Right lobe of liver (tissue), 6 donors: ENCODE measurements at regions not wholly inside any gene's neighbourhood (a gene's known extent, or its start where the extent isn't known, plus 50 kb on each side); places are given as distances from the start of the nearest gene placed in this dataset.
A peak's percentile ranks its signal among the peaks of the same experiment; 100 is the strongest.

Experiments used
- ATAC-seq, 4 donors: fragments of 200-7000 bp; cut with Tn5 transposase; one replicate each; pipeline ENCODE4 v1.9.1; 2020; ENCODE audit warnings: mild to moderate bottlenecking in 4 of 4, moderate library complexity in 4 of 4
- DNase-seq, 3 donors: peaks; one replicate each; pipeline ENCODE4 v3.0.0-alpha.2; 2020
- H3K27ac ChIP-seq, 3 donors: fragments of 200-600 bp; one replicate each; pipeline ENCODE4 v1.8.0; 2022
- H3K27me3 ChIP-seq, 2 donors: fragments of 200-600 bp; one replicate each; pipeline ENCODE4 v1.8.0; 2022
- H3K36me3 ChIP-seq, 4 donors: fragments of 200-600 bp; sonication (generic) in 1 of 4; one replicate each; pipeline versions ENCODE4 v1.5.1 to v1.8.0; 2017 to 2022; ENCODE audit warnings: control low read depth in 1 of 4
- H3K4me1 ChIP-seq, 4 donors: fragments of 200-600 bp; sonication (generic) in 1 of 4; one replicate each; pipeline versions ENCODE4 v1.5.1 to v1.8.0; 2017 to 2022; ENCODE audit warnings: control low read depth in 1 of 4
- H3K4me3 ChIP-seq, 3 donors: fragments of 200-600 bp; one replicate each; pipeline ENCODE4 v1.8.0; 2022
- H3K9me3 ChIP-seq, 4 donors: fragments of 200-600 bp; sonication (generic) in 1 of 4; one replicate each; pipeline versions ENCODE4 v1.5.1 to v1.8.0; 2017 to 2022; ENCODE audit warnings: control low read depth in 1 of 4
- POLR2A ChIP-seq: fragments of 450-650 bp; IDR thresholded peaks from one replicate; pipeline ENCODE4 v1.6.1; 2017; ENCODE audit warnings: antibody characterized with exemption, mild to moderate bottlenecking
- WGBS: methylation state at CpG from one replicate; pipeline ENCODE4 v1.1.6; 2018; ENCODE audit warnings: low coverage, low lambda C conversion rate; ENCODE audit not compliant: insufficient coverage; ENCODE audit errors: missing lambda C conversion rate; 5-methylcytosine and 5-hydroxymethylcytosine counted together
- intact Hi-C, 2 donors: fragments of 100-400 bp; cut with DNase I; formaldehyde crosslinking; loops; one replicate each; pipeline versions ENCODE4 v1.11.2 to v1.14.1; 2022
- TF ChIP-seq, protein P1 (sequence below), 4 donors: fragments of 200-600 bp in 3 of 4; fragments of 450-650 bp in 1 of 4; IDR thresholded peaks; one replicate each; pipeline versions ENCODE4 v1.5.1 to v1.8.0; 2016 to 2022; ENCODE audit warnings: antibody characterized with exemption in 4 of 4, mild to moderate bottlenecking in 2 of 4
- donor health status: DM: no; HTN: yes; CAD: no.
- donor health status: DM: no; HTN: no; CAD: no.
- donor health status: DM: no; HTN: no; CAD: no.
- donor health status: DM: no; HTN: yes; CAD: no.
- donor health status: DM: no; HTN: yes; CAD: no.

DNA sequence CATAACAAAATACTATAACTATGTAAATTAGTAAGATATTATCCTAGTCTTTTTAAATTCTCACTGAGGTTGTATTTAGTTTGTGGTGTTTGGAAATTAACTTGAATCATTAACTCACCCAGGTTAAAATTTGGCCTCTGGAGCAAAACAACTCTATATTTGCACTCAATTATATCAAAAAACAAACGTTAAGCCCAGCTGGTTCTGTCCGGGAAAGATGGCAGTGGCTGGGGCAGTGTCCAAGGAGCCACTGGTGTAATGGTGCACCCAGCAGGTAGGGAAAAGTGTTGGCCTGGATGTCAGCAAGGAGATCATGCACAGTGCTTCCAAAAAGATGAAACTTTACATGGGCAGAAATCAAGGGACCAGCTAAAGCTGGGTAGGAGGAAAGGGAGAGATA, 285.3 kb upstream of the CITED2 start:
- Histone ChIP-seq H3K27ac (peak overlapping the region in 1 of 3 donors; percentile 0), H3K4me3 (no peak overlapping the region), H3K4me1 (peaks cover 0 to 30% (median 11%) of the 10 kb centered on the region in 4 donors), H3K9me3 (no peaks in the 10 kb centered on the region), H3K36me3 (no peaks in the 10 kb centered on the region), H3K27me3 (no peaks in the 10 kb centered on the region)
- peak; percentile 35 to 65 (median 50) for ATAC-seq
- intact Hi-C loops, result no loop called here
- TF ChIP-seq, protein P1, sequence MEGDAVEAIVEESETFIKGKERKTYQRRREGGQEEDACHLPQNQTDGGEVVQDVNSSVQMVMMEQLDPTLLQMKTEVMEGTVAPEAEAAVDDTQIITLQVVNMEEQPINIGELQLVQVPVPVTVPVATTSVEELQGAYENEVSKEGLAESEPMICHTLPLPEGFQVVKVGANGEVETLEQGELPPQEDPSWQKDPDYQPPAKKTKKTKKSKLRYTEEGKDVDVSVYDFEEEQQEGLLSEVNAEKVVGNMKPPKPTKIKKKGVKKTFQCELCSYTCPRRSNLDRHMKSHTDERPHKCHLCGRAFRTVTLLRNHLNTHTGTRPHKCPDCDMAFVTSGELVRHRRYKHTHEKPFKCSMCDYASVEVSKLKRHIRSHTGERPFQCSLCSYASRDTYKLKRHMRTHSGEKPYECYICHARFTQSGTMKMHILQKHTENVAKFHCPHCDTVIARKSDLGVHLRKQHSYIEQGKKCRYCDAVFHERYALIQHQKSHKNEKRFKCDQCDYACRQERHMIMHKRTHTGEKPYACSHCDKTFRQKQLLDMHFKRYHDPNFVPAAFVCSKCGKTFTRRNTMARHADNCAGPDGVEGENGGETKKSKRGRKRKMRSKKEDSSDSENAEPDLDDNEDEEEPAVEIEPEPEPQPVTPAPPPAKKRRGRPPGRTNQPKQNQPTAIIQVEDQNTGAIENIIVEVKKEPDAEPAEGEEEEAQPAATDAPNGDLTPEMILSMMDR (IDR thresholded peaks at IDR 0.05), result peak in 1 of 4 donors; percentile 7
- no peak for TF ChIP-seq POLR2A
- WGBS, result 10% methylated on average over 2 of the region's 2 CpGs
- DNase-seq, result peak in 1 of 3 donors; percentile 28

DNA sequence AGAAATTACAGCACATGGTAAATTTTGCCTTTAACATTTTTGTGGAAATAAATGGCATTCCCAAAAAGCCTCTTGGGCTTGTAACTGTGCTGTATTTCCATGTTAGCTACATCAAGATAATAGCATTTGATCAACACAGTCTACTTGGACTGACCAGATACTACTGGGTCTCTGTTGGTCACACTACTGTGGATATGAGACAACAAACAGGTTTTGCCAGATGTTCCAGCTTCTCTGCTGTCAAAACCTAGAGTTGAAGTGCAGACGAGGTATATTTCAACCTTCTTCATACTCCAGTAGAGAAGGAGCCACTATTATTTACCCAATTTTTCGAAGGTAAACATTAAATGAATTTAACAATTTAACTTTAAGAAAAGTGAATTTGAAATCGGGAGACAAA, 284.7 kb upstream of the CITED2 start:
- no peaks in the 10 kb centered on the region for H3K27me3 ChIP-seq
- DNase-seq, result no peak
- 54% methylated on average over 3 of the region's 3 CpGs for WGBS
- no peaks in the 10 kb centered on the region for H3K9me3 ChIP-seq
- no peak for ATAC-seq
- H3K4me3 ChIP-seq, result no peak overlapping the region
- no peak for TF ChIP-seq POLR2A
- TF ChIP-seq, protein P1 (IDR thresholded peaks at IDR 0.05), result no peak
- intact Hi-C loops, result no loop called here
- no peaks in the 10 kb centered on the region for H3K36me3 ChIP-seq
- H3K4me1 ChIP-seq, result peaks cover 0 to 32% (median 11%) of the 10 kb centered on the region in 4 donors
- H3K27ac ChIP-seq, result peak overlapping the region in 1 of 3 donors; percentile 0

DNA sequence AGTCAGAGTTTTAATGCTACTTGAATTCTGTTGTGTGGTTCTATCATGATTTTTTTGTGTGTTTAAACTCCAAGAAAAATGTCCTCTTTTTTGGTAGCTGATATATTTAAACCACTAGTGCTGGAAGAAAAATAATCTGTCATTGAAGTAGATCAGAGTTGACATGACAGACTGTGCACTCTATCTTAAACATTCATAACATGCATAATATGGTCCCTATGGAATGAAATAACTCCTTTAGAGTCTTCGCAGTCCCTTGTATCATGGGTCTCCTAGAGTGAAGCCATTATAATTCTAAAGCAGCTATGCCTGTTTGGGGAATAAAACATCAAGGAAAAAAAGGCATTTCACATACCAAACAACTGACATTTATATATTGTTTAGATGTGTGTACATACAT, 282.7 kb upstream of the CITED2 start:
- 88% methylated on average over 1 of the region's 1 CpG for WGBS
- no peak for TF ChIP-seq POLR2A
- TF ChIP-seq, protein P1 (IDR thresholded peaks at IDR 0.05), result no peak
- no peak for ATAC-seq

DNA sequence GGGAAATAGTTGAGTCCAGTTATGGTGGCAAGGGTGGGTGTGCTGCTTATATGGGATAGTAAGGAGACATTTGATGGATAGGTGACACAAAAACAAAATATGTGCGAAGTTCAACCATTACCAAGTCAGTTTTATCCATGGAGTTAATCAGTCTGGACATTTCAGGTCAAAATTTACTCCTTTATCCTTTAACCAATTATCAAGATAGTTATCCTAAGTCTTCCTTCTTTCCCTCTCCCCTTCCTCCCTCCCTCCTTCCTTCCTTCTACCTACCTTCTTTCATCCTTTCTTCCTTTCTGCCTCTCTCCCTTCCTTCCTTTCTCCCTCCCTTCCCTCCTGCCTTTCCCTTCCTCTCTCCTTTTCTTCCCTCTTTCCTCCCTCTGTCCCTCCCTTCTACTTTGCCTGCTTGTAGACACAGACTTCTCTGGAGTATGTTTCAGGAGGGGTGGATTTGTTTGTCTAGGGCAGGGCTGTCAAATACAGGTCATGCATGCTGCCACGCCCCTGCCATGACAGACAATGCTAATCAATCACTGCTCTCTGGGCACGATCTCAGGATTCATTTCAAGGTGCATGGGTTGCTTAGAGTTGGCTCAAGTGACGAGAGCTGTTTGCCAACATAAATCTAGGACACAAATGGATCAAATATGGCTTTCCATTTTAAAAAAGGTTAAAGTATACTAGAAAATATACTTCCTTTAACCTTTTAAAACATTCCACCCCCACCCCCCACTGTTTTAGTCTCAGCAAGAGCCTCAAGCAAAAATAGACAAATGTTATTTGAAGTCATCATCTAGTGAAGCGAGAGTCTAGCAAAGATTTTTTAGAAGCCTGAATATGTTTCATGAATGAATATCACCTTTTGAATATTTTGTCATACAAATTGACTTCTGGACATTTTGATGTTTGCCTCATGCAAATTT, 281.6 kb upstream of the CITED2 start:
- Histone ChIP-seq H3K4me3 (peak overlapping the region in 2 of 3 donors; percentile 20 to 33), H3K4me1 (peaks cover 0 to 32% (median 13%) of the 10 kb centered on the region in 4 donors), H3K27me3 (no peaks in the 10 kb centered on the region), H3K9me3 (no peaks in the 10 kb centered on the region), H3K27ac (peak overlapping the region in 2 of 3 donors; percentile 70 to 85), H3K36me3 (no peaks in the 10 kb centered on the region)
- intact Hi-C loops, result no loop called here
- DNase-seq (peak; percentile 57 to 85 (median 78)), ATAC-seq (peak; percentile 71 to 80 (median 76))
- WGBS, result 46% methylated on average over 5 of the region's 5 CpGs
- TF ChIP-seq, protein P1 (IDR thresholded peaks at IDR 0.05), result no peak
- no peak for TF ChIP-seq POLR2A

More for the DNA sequence above, 282.7 kb upstream of the CITED2 start:
- intact Hi-C loops, result no loop called here
- no peak for DNase-seq
- no peak overlapping the region for H3K4me3 ChIP-seq
- no peaks in the 10 kb centered on the region for H3K27me3 ChIP-seq
- no peaks in the 10 kb centered on the region for H3K36me3 ChIP-seq
- H3K4me1 ChIP-seq, result peaks cover 0 to 32% (median 13%) of the 10 kb centered on the region in 4 donors
- H3K9me3 ChIP-seq, result no peaks in the 10 kb centered on the region
- no peak overlapping the region for H3K27ac ChIP-seq
